Keratinocyte (primary cell): ENCODE measurements at regions not wholly inside any gene's neighbourhood (a gene's known extent, or its start where the extent isn't known, plus 50 kb on each side); places are given as distances from the start of the nearest gene placed in this dataset.
"Not testable (repeated sequence)": the region's sequence is repeated elsewhere in the genome, so short reads cannot be mapped to it uniquely, and the experiment has no call there.

ENCODE experiments used
- DNase-seq: peaks from one replicate; pipeline ENCODE4 v3.0.0-alpha.2; 2011; ENCODE audit warnings: low read depth, missing footprints, low spot score
- FAIRE-seq: peaks from 2 replicates; lab custom pipeline; 2011; peaks lifted over from hg19 to GRCh38; lab: Jason Lieb, UNC
- H2AFZ ChIP-seq: 2 replicates; pipeline ENCODE4 v1.6.0; 2012; ENCODE audit warnings: low read length, control low read depth, inconsistent platforms; ENCODE audit not compliant: control insufficient read depth
- H3K27ac ChIP-seq: 2 replicates; pipeline ENCODE4 v1.5.1; 2011; ENCODE audit warnings: low read length; ENCODE audit not compliant: control insufficient read depth, insufficient read depth
- H3K27me3 ChIP-seq: 3 replicates; pipeline ENCODE4 v1.6.0; 2011; ENCODE audit warnings: low read length; ENCODE audit not compliant: control insufficient read depth, insufficient read depth; ENCODE audit errors: extremely low read depth
- H3K36me3 ChIP-seq, 2 experiments: 2 replicates in 1 of 2; 3 replicates in 1 of 2; pipeline ENCODE4 v1.5.1; 2011; ENCODE audit warnings: low read length in 2 of 2, mild to moderate bottlenecking in 1 of 2; ENCODE audit not compliant: control insufficient read depth in 2 of 2, insufficient read depth in 2 of 2; ENCODE audit errors: extremely low read depth in 1 of 2
- H3K4me1 ChIP-seq: 3 replicates; pipeline ENCODE4 v1.5.1; 2011; ENCODE audit warnings: low read length; ENCODE audit not compliant: control insufficient read depth, insufficient read depth; ENCODE audit errors: extremely low read depth
- H3K4me2 ChIP-seq: 3 replicates; pipeline ENCODE4 v1.6.0; 2011; ENCODE audit warnings: low read depth, low read length; ENCODE audit not compliant: control insufficient read depth, insufficient read depth; ENCODE audit errors: extremely low read depth
- H3K4me3 ChIP-seq, 3 experiments: fragments of 200-600 bp in 1 of 3; sonication (generic) in 1 of 3; 2 replicates in 2 of 3; 3 replicates in 1 of 3; pipeline ENCODE4 v1.5.1; 2011 to 2016; ENCODE audit warnings: low read length in 3 of 3, mild to moderate bottlenecking in 3 of 3, control low read depth in 2 of 3, inconsistent platforms in 1 of 3, low read depth in 1 of 3, mixed read lengths in 1 of 3, mixed run types in 1 of 3, moderate library complexity in 1 of 3; ENCODE audit not compliant: control insufficient read depth in 2 of 3, insufficient read depth in 2 of 3; ENCODE audit errors: extremely low read depth in 1 of 3
- H3K79me2 ChIP-seq: 2 replicates; pipeline ENCODE4 v1.6.0; 2012; ENCODE audit warnings: low read length; ENCODE audit not compliant: control insufficient read depth, insufficient read depth
- H3K9ac ChIP-seq: 3 replicates; pipeline ENCODE4 v1.6.0; 2011; ENCODE audit warnings: low read length; ENCODE audit not compliant: control insufficient read depth, insufficient read depth; ENCODE audit errors: extremely low read depth
- H3K9me1 ChIP-seq: 3 replicates; pipeline ENCODE4 v1.6.0; 2011; ENCODE audit warnings: low read length; ENCODE audit not compliant: control insufficient read depth, insufficient read depth; ENCODE audit errors: extremely low read depth
- H3K9me3 ChIP-seq: 2 replicates; pipeline ENCODE4 v1.5.1; 2012; ENCODE audit warnings: low read depth, low read length; ENCODE audit not compliant: control insufficient read depth
- H4K20me1 ChIP-seq: 3 replicates; pipeline ENCODE4 v1.6.0; 2011; ENCODE audit warnings: low read length; ENCODE audit not compliant: control insufficient read depth, insufficient read depth; ENCODE audit errors: extremely low read depth
- EZH2 ChIP-seq: IDR thresholded peaks from one replicate; pipeline ENCODE4 v1.6.1; 2012; ENCODE audit warnings: inconsistent platforms, mild to moderate bottlenecking, low read length, moderate library complexity
- dilution Hi-C: fragments of 300-500 bp; cut with MboI; formaldehyde crosslinking; loops from one replicate; pipeline ENCODE4 v1.7.0; 2020; ENCODE audit warnings: low sequenced_read_pairs; ENCODE audit not compliant: extremely low pct_ligation_motif_present
- TF ChIP-seq, protein P1 (sequence below), 3 experiments: IDR thresholded peaks in 1 of 3; conservative IDR thresholded peaks in 1 of 3; optimal IDR thresholded peaks in 1 of 3; 2 replicates in 2 of 3; 3 replicates in 1 of 3; pipeline versions ENCODE3 to v1.5.1; 2011; ENCODE audit warnings: low read length in 3 of 3, mild to moderate bottlenecking in 3 of 3, moderate library complexity in 2 of 3, control low read depth in 1 of 3, inconsistent platforms in 1 of 3; ENCODE audit not compliant: insufficient read depth in 2 of 3; ENCODE audit errors: extremely low read depth in 1 of 3

DNA sequence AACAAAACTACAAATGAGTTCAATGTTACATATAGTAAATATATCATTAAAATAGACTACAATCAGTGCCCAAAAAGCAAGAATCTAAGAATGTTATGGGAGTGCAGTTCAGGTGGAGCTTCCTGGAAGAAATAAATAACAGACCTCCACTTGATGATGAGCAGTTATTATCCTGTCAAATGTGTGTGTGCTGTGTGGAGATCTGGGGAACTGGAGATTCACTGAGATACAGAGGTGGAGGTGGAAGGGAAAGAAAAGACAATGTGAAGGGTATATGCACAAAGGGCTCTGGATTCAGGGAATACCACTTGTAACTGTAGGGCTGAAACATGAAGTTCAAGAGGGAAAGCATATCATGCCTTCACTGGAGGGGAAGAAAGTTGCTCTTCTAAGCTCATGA lies 331.1 kb downstream of the SEMA3D start:
- no peak for DNase-seq
- H3K9me3 ChIP-seq = no peaks in the 10 kb centered on the region
- no peaks in the 10 kb centered on the region for H3K79me2 ChIP-seq
- no peaks in the 10 kb centered on the region for H3K36me3 ChIP-seq
- TF ChIP-seq, protein P1, sequence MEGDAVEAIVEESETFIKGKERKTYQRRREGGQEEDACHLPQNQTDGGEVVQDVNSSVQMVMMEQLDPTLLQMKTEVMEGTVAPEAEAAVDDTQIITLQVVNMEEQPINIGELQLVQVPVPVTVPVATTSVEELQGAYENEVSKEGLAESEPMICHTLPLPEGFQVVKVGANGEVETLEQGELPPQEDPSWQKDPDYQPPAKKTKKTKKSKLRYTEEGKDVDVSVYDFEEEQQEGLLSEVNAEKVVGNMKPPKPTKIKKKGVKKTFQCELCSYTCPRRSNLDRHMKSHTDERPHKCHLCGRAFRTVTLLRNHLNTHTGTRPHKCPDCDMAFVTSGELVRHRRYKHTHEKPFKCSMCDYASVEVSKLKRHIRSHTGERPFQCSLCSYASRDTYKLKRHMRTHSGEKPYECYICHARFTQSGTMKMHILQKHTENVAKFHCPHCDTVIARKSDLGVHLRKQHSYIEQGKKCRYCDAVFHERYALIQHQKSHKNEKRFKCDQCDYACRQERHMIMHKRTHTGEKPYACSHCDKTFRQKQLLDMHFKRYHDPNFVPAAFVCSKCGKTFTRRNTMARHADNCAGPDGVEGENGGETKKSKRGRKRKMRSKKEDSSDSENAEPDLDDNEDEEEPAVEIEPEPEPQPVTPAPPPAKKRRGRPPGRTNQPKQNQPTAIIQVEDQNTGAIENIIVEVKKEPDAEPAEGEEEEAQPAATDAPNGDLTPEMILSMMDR (optimal IDR thresholded peaks at IDR 0.05 in 1 of 3, IDR thresholded peaks at IDR 0.05 in 1 of 3, conservative IDR thresholded peaks at IDR 0.05 in 1 of 3; ENCODE audit: extremely low read depth in 1 of 3, insufficient read depth in 2 of 3, low read length in 3 of 3) = no peak
- no peak for TF ChIP-seq EZH2
- no peaks in the 10 kb centered on the region for H3K4me1 ChIP-seq
- FAIRE-seq = no peak
- H4K20me1 ChIP-seq = no peaks in the 10 kb centered on the region
- no peaks in the 10 kb centered on the region for H3K9me1 ChIP-seq
- dilution Hi-C loops = no loop called here
- H3K27me3 ChIP-seq = no peaks in the 10 kb centered on the region
- no peak overlapping the region for H3K4me3 ChIP-seq
- H3K9ac ChIP-seq = no peak overlapping the region
- no peak overlapping the region for H2AFZ ChIP-seq
- no peak overlapping the region for H3K4me2 ChIP-seq
- no peak overlapping the region for H3K27ac ChIP-seq

DNA sequence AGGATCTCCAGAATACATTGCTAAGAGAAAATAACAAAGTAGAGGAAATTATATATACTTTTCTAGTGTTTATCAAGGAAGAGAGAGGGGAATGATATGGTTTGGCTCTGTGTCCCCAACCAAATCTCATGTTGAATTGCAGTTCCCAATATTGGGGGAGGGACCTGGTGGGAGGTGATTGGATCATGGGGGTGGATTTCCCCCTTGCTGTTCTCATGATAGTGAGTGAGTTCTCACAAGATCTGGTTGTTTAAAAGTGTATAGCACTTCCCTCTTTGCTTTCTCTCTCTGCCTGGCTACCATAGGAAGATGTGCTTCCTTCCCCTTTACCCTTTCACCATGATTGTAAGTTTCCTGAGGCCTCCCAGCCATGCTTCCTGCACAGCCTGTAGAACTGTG lies 337.9 kb downstream of the SEMA3D start:
- dilution Hi-C loops, H4K20me1 ChIP-seq, H3K4me2 ChIP-seq, H3K9ac ChIP-seq, H3K27ac ChIP-seq, H3K9me3 ChIP-seq, DNase-seq, FAIRE-seq, H3K4me3 ChIP-seq, H3K27me3 ChIP-seq, H3K36me3 ChIP-seq, H3K79me2 ChIP-seq, H3K9me1 ChIP-seq, H2AFZ ChIP-seq, H3K4me1 ChIP-seq: not testable (repeated sequence)

DNA sequence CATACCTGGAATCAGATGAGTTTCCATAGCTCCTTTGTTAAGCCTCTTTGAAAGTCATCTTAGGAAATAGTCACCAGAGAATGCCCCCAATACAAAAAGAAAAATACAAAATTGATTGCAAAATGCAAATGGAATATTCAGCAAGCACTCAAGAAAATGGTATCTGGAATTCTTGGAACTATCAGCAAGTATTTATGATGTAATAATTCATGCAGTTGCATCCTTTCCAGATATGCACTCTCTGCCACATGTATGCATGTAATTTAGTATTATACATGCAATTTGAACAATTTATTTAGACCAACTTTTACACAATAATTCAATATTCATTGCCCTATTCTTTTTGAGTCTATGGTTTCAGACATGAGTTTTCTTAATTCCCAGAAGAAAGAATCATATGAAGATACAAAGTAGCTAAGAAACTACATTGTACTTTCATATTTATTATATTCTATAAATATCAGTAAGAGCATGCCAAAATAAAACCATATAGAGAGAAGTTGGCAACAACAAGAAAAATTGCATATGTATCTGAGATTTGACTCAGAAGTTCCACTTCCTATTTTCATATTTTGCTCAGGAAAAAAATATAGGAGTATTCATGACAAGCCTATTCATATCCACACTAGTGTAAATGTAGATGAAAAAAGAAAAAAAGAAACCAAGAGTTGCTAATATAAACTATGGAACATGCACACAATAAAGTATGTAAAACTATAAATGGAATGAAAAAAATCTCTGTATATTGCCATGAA lies 338.5 kb downstream of the SEMA3D start:
- no peaks in the 10 kb centered on the region for H4K20me1 ChIP-seq
- dilution Hi-C loops = no loop called here
- no peaks in the 10 kb centered on the region for H3K79me2 ChIP-seq
- H3K27me3 ChIP-seq = no peaks in the 10 kb centered on the region
- FAIRE-seq (no peak), DNase-seq (no peak)
- H3K9ac ChIP-seq = no peak overlapping the region
- H3K9me1 ChIP-seq = no peaks in the 10 kb centered on the region
- TF ChIP-seq, protein P1 (optimal IDR thresholded peaks at IDR 0.05 in 1 of 3, IDR thresholded peaks at IDR 0.05 in 1 of 3, conservative IDR thresholded peaks at IDR 0.05 in 1 of 3; ENCODE audit: extremely low read depth in 1 of 3, insufficient read depth in 2 of 3, low read length in 3 of 3) = no peak
- no peak for TF ChIP-seq EZH2
- no peak overlapping the region for H3K4me3 ChIP-seq
- no peak overlapping the region for H2AFZ ChIP-seq
- H3K4me1 ChIP-seq = no peaks in the 10 kb centered on the region
- no peak overlapping the region for H3K4me2 ChIP-seq
- H3K36me3 ChIP-seq = no peaks in the 10 kb centered on the region
- no peak overlapping the region for H3K27ac ChIP-seq
- H3K9me3 ChIP-seq = no peaks in the 10 kb centered on the region
